GM12892 (cell line): ENCODE measurements at regions not wholly inside any gene's neighbourhood (a gene's known extent, or its start where the extent isn't known, plus 50 kb on each side); places are given as distances from the start of the nearest gene placed in this dataset.

ENCODE experiments used
- POLR2A ChIP-seq: IDR thresholded peaks from 2 replicates; pipeline ENCODE4 v1.6.1; 2011; ENCODE audit warnings: low read depth, low read length, control low read depth
- POLR2AphosphoS5 ChIP-seq: IDR thresholded peaks from 2 replicates; pipeline ENCODE4 v1.6.1; 2011; ENCODE audit warnings: low read depth, low read length, control low read depth

DNA sequence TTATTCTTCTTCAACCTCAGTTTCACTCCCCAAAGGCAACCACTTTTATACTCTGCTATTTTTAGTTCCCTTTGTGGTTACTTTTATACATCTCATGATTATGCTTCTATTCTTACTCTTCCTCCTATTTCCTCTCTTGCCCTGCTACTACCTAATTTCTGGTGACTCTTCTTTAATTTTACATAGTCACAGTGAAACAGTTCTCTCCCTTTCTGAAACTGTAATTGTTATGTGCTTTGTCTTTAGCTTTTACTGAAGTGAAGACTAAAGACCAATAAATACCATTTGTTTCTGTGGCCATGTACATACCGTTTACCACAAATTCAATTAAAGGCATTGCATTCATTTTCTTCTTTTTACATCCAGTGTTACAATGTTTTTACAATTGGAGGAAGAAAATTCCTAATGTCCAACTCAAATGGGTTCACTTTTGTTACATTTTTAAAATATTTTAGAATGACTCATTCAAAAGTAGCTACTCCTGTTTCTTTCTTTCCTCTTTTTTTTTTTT is 410.6 kb downstream of the PSAT1 start:
- TF ChIP-seq POLR2AphosphoS5 (no peak), POLR2A (no peak)
